PFSK-1 (cell line): ENCODE measurements at regions not wholly inside any gene's neighbourhood (a gene's known extent, or its start where the extent isn't known, plus 50 kb on each side); places are given as distances from the start of the nearest gene placed in this dataset.

Source experiments
- POLR2AphosphoS5 ChIP-seq: IDR thresholded peaks from 2 replicates; pipeline ENCODE4 v1.6.1; 2012; ENCODE audit warnings: low read depth, mild to moderate bottlenecking, control low read depth, low read length, moderate library complexity
- REST ChIP-seq, 2 experiments: IDR thresholded peaks; 2 replicates each; pipeline versions ENCODE4 v1.6.1 to v1.8.0; 2011 to 2012; ENCODE audit warnings: low read depth in 2 of 2, low read length in 2 of 2, control low read depth in 1 of 2, inconsistent platforms in 1 of 2, mild to moderate bottlenecking in 1 of 2, moderate library complexity in 1 of 2; ENCODE audit not compliant: insufficient read depth in 1 of 2
- SIN3A ChIP-seq: IDR thresholded peaks from 2 replicates; pipeline ENCODE4 v1.6.1; 2012; ENCODE audit warnings: mild to moderate bottlenecking, low read length, moderate library complexity, borderline replicate concordance; ENCODE audit not compliant: insufficient read depth
- TAF1 ChIP-seq: IDR thresholded peaks from 2 replicates; pipeline ENCODE4 v1.6.1; 2012; ENCODE audit warnings: low read length, control low read depth, borderline replicate concordance; ENCODE audit not compliant: insufficient read depth

- TF ChIP-seq SIN3A (no peak), REST (IDR thresholded peaks at IDR 0.05; ENCODE audit: insufficient read depth in 1 of 2, low read depth in 2 of 2, low read length in 2 of 2) (no peak), POLR2AphosphoS5 (no peak), TAF1 (no peak)
Observed at GRCh38 chr6:134424798-134425170, 106.9 kb upstream of the SGK1 start.
